Neural cell (in vitro differentiated cells): ENCODE measurements at regions not wholly inside any gene's neighbourhood (a gene's known extent, or its start where the extent isn't known, plus 50 kb on each side); places are given as distances from the start of the nearest gene placed in this dataset.

Experiments used
- H2AFZ ChIP-seq: fragments of 200-600, 300-800 bp; sonication (generic), shearing (Covaris generic); 2 replicates; pipeline ENCODE4 v1.6.0; 2014; ENCODE audit warnings: low read depth, mild to moderate bottlenecking, antibody characterized with exemption, low read length, moderate library complexity
- H3F3A ChIP-seq: fragments of 200-600 bp; shearing (Covaris generic); 2 replicates; pipeline ENCODE4 v1.6.1; 2016; ENCODE audit warnings: mild to moderate bottlenecking, moderate library complexity, mixed read lengths, antibody characterized with exemption, low read length; ENCODE audit not compliant: insufficient read depth, poor library complexity, severe bottlenecking
- H3K27ac ChIP-seq: fragments of 200-600, 300-800 bp; sonication (generic), shearing (Covaris generic); 2 replicates; pipeline ENCODE4 v1.5.1; 2014; ENCODE audit warnings: mild to moderate bottlenecking, low read length, moderate library complexity
- H3K27me3 ChIP-seq: fragments of 300-800, 200-600 bp; sonication (generic), shearing (Covaris generic); 2 replicates; pipeline ENCODE4 v1.6.0; 2014; ENCODE audit warnings: mild to moderate bottlenecking, low read depth, low read length, moderate library complexity; ENCODE audit not compliant: insufficient read depth
- H3K36me3 ChIP-seq: fragments of 300-800, 200-600 bp; sonication (generic), shearing (Covaris generic); 2 replicates; pipeline ENCODE4 v1.5.1; 2014; ENCODE audit warnings: mild to moderate bottlenecking, antibody characterized with exemption, low read length, moderate library complexity; ENCODE audit not compliant: insufficient read depth
- H3K4me2 ChIP-seq: fragments of 300-800, 200-600 bp; sonication (generic), shearing (Covaris generic); 2 replicates; pipeline ENCODE4 v1.6.0; 2014; ENCODE audit warnings: mild to moderate bottlenecking, low read length
- H3K4me3 ChIP-seq: fragments of 300-800, 200-600 bp; sonication (generic), shearing (Covaris generic); 2 replicates; pipeline ENCODE4 v1.5.1; 2014; ENCODE audit warnings: mild to moderate bottlenecking, low read length, moderate library complexity
- H3K79me2 ChIP-seq: fragments of 200-600 bp; shearing (Covaris generic); replicated peaks from 2 replicates; pipeline ENCODE4 v1.6.0; 2014; ENCODE audit warnings: mild to moderate bottlenecking, low read length, moderate library complexity; ENCODE audit not compliant: insufficient read depth
- H3K9ac ChIP-seq: fragments of 300-800, 200-600 bp; sonication (generic), shearing (Covaris generic); 2 replicates; pipeline ENCODE4 v1.6.1; 2016; ENCODE audit warnings: mild to moderate bottlenecking, low read length, mixed read lengths
- H3K9me2 ChIP-seq: fragments of 200-600 bp; shearing (Covaris generic); 2 replicates; pipeline ENCODE4 v1.6.1; 2016; ENCODE audit warnings: mild to moderate bottlenecking, low read length, mixed read lengths; ENCODE audit not compliant: insufficient read depth
- H3K9me3 ChIP-seq: fragments of 200-600, 300-800 bp; sonication (generic), shearing (Covaris generic); 2 replicates; pipeline ENCODE4 v1.6.1; 2016; ENCODE audit warnings: mild to moderate bottlenecking, mixed run types, low read length, moderate library complexity, mixed read lengths
- H4K20me1 ChIP-seq: fragments of 200-600 bp; shearing (Covaris generic); 2 replicates; pipeline ENCODE4 v1.6.1; 2016; ENCODE audit warnings: mild to moderate bottlenecking, mixed run types; ENCODE audit not compliant: insufficient read depth
- EP300 ChIP-seq: fragments of 450-650 bp; conservative IDR thresholded peaks from 2 replicates; pipeline ENCODE4 v1.6.1; 2014; ENCODE audit warnings: antibody characterized with exemption, mild to moderate bottlenecking, moderate library complexity; ENCODE audit not compliant: poor library complexity, severe bottlenecking
- EZH2 ChIP-seq: fragments of 200-600, 300-800 bp; shearing (Covaris generic), sonication (generic); IDR thresholded peaks from 2 replicates; pipeline ENCODE4 v1.6.1; 2014; ENCODE audit warnings: antibody characterized with exemption, low read length, borderline replicate concordance, mild to moderate bottlenecking; ENCODE audit not compliant: insufficient read depth, poor library complexity, severe bottlenecking
- MXI1 ChIP-seq: fragments of 450-650 bp; conservative IDR thresholded peaks from 2 replicates; pipeline ENCODE4 v1.6.1; 2014; ENCODE audit warnings: antibody characterized with exemption, mild to moderate bottlenecking; ENCODE audit not compliant: poor library complexity, severe bottlenecking
- POLR2AphosphoS5 ChIP-seq: IDR thresholded peaks from 2 replicates; pipeline ENCODE4 v1.6.1; 2012
- RAD21 ChIP-seq: fragments of 450-650 bp; conservative IDR thresholded peaks from 2 replicates; pipeline ENCODE4 v1.6.1; 2014; ENCODE audit warnings: antibody characterized with exemption, mild to moderate bottlenecking, moderate library complexity
- SMC3 ChIP-seq: fragments of 450-650 bp; conservative IDR thresholded peaks from 2 replicates; pipeline ENCODE4 v1.6.1; 2014; ENCODE audit warnings: antibody characterized with exemption, mild to moderate bottlenecking, moderate library complexity; ENCODE audit not compliant: poor library complexity
- TAF1 ChIP-seq: IDR thresholded peaks from 2 replicates; pipeline ENCODE4 v1.6.1; 2012; ENCODE audit warnings: low read depth
- TF ChIP-seq, protein P1 (sequence below): fragments of 450-650 bp; IDR thresholded peaks from 2 replicates; pipeline ENCODE4 v1.5.1; 2014; ENCODE audit warnings: antibody characterized with exemption, mild to moderate bottlenecking, moderate library complexity; ENCODE audit not compliant: poor library complexity, severe bottlenecking
- TF ChIP-seq, protein P2 (sequence below): IDR thresholded peaks from 2 replicates; pipeline ENCODE4 v1.6.1; 2012; ENCODE audit warnings: borderline replicate concordance

DNA sequence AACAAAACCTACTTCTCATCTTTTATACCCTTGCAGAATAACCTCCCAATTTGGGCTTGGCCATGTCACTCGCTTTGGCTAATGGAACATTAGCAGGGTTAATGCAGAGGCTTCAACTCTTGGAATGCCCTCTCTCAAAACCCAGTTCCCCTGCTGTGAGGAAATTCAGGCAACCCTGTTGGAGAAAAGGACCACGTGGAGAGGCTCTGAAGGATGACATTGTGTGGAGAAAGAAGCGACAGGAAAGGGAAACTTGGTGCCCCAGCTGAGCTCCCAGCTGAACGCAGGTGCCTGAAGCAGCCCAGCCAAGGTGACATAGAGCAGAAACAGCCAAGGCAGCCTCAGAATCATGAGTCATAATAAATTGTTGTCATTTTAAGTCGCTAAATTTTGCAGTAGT is 214.2 kb upstream of the GHITM start:
- Histone ChIP-seq H3K27ac (no peak overlapping the region), H3F3A (no peaks in the 10 kb centered on the region), H2AFZ (no peak overlapping the region), H3K9me3 (no peaks in the 10 kb centered on the region), H3K9ac (no peak overlapping the region), H3K27me3 (no peaks in the 10 kb centered on the region), H4K20me1 (no peaks in the 10 kb centered on the region), H3K4me2 (no peak overlapping the region), H3K4me3 (no peak overlapping the region), H3K79me2 (no peaks in the 10 kb centered on the region), H3K9me2 (no peaks in the 10 kb centered on the region), H3K36me3 (no peaks in the 10 kb centered on the region)
- no peak for TF ChIP-seq POLR2AphosphoS5
- TF ChIP-seq SMC3 = no peak
- TF ChIP-seq MXI1 = no peak
- TF ChIP-seq TAF1 = no peak

DNA sequence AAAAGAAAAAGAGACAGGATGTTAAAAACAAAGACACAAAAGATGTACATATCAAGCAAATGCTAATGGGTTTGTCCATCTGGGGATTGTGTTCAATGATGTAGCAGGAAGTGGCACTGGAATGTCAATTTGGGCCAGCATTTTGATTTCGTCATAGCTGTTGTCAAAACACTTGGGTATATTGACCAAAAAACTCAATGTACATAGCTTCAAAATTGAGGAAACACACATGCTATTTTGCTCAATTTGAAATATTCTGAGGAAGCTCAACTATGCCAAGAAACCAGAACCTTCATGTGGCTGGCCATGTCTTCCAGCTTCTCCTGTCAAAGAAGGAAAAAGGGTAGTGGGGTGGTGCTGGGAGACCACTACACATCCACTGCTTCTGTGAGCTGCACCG is 212.7 kb upstream of the GHITM start:
- Histone ChIP-seq H3K4me3 (no peak overlapping the region), H3K27ac (no peak overlapping the region), H3K36me3 (no peaks in the 10 kb centered on the region), H3K4me2 (no peak overlapping the region), H3K9ac (no peak overlapping the region), H4K20me1 (no peaks in the 10 kb centered on the region), H3F3A (no peaks in the 10 kb centered on the region), H3K9me3 (no peaks in the 10 kb centered on the region), H2AFZ (no peak overlapping the region), H3K79me2 (no peaks in the 10 kb centered on the region), H3K27me3 (no peaks in the 10 kb centered on the region), H3K9me2 (no peaks in the 10 kb centered on the region)
- TF ChIP-seq, protein P1, sequence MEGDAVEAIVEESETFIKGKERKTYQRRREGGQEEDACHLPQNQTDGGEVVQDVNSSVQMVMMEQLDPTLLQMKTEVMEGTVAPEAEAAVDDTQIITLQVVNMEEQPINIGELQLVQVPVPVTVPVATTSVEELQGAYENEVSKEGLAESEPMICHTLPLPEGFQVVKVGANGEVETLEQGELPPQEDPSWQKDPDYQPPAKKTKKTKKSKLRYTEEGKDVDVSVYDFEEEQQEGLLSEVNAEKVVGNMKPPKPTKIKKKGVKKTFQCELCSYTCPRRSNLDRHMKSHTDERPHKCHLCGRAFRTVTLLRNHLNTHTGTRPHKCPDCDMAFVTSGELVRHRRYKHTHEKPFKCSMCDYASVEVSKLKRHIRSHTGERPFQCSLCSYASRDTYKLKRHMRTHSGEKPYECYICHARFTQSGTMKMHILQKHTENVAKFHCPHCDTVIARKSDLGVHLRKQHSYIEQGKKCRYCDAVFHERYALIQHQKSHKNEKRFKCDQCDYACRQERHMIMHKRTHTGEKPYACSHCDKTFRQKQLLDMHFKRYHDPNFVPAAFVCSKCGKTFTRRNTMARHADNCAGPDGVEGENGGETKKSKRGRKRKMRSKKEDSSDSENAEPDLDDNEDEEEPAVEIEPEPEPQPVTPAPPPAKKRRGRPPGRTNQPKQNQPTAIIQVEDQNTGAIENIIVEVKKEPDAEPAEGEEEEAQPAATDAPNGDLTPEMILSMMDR = no peak
- no peak for TF ChIP-seq TAF1
- TF ChIP-seq RAD21 = no peak
- no peak for TF ChIP-seq EP300
- no peak for TF ChIP-seq MXI1
- no peak for TF ChIP-seq SMC3
- no peak for TF ChIP-seq EZH2
- no peak for TF ChIP-seq POLR2AphosphoS5
- TF ChIP-seq, protein P2, sequence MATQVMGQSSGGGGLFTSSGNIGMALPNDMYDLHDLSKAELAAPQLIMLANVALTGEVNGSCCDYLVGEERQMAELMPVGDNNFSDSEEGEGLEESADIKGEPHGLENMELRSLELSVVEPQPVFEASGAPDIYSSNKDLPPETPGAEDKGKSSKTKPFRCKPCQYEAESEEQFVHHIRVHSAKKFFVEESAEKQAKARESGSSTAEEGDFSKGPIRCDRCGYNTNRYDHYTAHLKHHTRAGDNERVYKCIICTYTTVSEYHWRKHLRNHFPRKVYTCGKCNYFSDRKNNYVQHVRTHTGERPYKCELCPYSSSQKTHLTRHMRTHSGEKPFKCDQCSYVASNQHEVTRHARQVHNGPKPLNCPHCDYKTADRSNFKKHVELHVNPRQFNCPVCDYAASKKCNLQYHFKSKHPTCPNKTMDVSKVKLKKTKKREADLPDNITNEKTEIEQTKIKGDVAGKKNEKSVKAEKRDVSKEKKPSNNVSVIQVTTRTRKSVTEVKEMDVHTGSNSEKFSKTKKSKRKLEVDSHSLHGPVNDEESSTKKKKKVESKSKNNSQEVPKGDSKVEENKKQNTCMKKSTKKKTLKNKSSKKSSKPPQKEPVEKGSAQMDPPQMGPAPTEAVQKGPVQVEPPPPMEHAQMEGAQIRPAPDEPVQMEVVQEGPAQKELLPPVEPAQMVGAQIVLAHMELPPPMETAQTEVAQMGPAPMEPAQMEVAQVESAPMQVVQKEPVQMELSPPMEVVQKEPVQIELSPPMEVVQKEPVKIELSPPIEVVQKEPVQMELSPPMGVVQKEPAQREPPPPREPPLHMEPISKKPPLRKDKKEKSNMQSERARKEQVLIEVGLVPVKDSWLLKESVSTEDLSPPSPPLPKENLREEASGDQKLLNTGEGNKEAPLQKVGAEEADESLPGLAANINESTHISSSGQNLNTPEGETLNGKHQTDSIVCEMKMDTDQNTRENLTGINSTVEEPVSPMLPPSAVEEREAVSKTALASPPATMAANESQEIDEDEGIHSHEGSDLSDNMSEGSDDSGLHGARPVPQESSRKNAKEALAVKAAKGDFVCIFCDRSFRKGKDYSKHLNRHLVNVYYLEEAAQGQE = no peak

DNA sequence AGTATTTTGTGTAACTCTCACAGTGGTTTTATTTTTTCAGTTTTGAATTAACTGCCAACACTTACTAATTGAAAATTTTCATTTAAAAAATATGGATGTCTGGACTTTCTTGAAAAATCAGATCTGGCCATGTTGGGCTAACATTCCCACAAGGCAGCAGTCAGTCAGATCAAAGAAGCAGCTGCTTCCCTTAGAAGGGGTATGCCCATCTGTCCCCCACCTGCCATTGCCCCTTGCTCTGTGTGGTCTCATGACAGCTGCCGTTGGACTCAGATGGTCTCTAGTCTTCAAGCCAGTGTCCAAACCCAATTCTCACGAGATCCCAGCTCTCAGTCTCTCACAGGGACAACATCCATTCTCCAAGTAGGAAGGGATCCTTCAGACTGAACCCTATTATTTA is 212.1 kb upstream of the GHITM start:
- H3F3A ChIP-seq = no peaks in the 10 kb centered on the region
- no peaks in the 10 kb centered on the region for H3K9me3 ChIP-seq
- no peak overlapping the region for H3K4me2 ChIP-seq
- H3K79me2 ChIP-seq = no peaks in the 10 kb centered on the region
- no peaks in the 10 kb centered on the region for H3K36me3 ChIP-seq
- H4K20me1 ChIP-seq = no peaks in the 10 kb centered on the region
- TF ChIP-seq RAD21 (no peak), MXI1 (no peak), EP300 (no peak)
- TF ChIP-seq, protein P2 = no peak
- H3K9me2 ChIP-seq = no peaks in the 10 kb centered on the region
- no peaks in the 10 kb centered on the region for H3K27me3 ChIP-seq
- H3K9ac ChIP-seq = no peak overlapping the region
- H3K4me3 ChIP-seq = no peak overlapping the region
- no peak overlapping the region for H2AFZ ChIP-seq
- H3K27ac ChIP-seq = no peak overlapping the region
